AG09309 (cell line): ENCODE measurements at regions not wholly inside any gene's neighbourhood (a gene's known extent, or its start where the extent isn't known, plus 50 kb on each side); places are given as distances from the start of the nearest gene placed in this dataset.

Source experiments
- DNase-seq: peaks from one replicate; pipeline ENCODE4 v3.0.0-alpha.2; 2010; ENCODE audit warnings: low read depth
- H3K4me3 ChIP-seq: 2 replicates; pipeline ENCODE4 v1.5.1; 2011; ENCODE audit warnings: mild to moderate bottlenecking, low read depth, low read length, moderate library complexity; ENCODE audit not compliant: control insufficient read depth
- TF ChIP-seq, protein P1 (sequence below): IDR thresholded peaks from 2 replicates; pipeline ENCODE4 v1.5.1; 2011; ENCODE audit warnings: mild to moderate bottlenecking, low read depth, low read length, inconsistent platforms; ENCODE audit not compliant: insufficient read depth, control insufficient read depth; ENCODE audit errors: missing control alignments

- TF ChIP-seq, protein P1, sequence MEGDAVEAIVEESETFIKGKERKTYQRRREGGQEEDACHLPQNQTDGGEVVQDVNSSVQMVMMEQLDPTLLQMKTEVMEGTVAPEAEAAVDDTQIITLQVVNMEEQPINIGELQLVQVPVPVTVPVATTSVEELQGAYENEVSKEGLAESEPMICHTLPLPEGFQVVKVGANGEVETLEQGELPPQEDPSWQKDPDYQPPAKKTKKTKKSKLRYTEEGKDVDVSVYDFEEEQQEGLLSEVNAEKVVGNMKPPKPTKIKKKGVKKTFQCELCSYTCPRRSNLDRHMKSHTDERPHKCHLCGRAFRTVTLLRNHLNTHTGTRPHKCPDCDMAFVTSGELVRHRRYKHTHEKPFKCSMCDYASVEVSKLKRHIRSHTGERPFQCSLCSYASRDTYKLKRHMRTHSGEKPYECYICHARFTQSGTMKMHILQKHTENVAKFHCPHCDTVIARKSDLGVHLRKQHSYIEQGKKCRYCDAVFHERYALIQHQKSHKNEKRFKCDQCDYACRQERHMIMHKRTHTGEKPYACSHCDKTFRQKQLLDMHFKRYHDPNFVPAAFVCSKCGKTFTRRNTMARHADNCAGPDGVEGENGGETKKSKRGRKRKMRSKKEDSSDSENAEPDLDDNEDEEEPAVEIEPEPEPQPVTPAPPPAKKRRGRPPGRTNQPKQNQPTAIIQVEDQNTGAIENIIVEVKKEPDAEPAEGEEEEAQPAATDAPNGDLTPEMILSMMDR, result no peak
- H3K4me3 ChIP-seq, result no peak overlapping the region
- no peak for DNase-seq
Observed at GRCh38 chr1:56430141-56430839, 149.1 kb downstream of the PLPP3 start.

DNA sequence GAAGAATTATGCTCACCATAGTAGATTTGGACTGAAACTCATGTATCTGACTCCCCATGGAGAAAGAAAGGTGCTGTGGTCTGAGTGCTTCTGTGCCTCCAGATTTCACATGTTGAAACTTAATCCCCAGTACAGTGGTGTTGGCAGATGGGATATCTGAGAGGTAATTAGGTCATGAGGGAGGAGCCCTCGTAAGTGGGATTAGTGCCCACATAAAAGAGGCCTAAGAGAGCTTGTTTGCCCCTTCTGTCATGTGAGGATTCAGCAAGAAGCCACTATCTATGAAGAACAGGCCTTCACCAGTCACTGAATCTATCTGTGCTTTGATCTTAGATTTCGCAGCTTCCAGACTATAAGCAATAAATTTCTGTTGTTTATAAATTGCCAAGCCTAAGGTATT, 150.1 kb downstream of the PLPP3 start:
- H3K4me3 ChIP-seq, result no peak overlapping the region
- TF ChIP-seq, protein P1, result no peak
- DNase-seq, result no peak

GRCh38 chr1:56426587-56427381, 152.6 kb downstream of the PLPP3 start:
- TF ChIP-seq, protein P1, result no peak

GRCh38 chr1:56425494-56426037, 153.8 kb downstream of the PLPP3 start:
- no peak for DNase-seq
- H3K4me3 ChIP-seq, result no peak overlapping the region
- TF ChIP-seq, protein P1, result no peak

More at GRCh38 chr1:56426587-56427381, 152.6 kb downstream of the PLPP3 start:
- H3K4me3 ChIP-seq, result no peak overlapping the region
- DNase-seq, result no peak

DNA sequence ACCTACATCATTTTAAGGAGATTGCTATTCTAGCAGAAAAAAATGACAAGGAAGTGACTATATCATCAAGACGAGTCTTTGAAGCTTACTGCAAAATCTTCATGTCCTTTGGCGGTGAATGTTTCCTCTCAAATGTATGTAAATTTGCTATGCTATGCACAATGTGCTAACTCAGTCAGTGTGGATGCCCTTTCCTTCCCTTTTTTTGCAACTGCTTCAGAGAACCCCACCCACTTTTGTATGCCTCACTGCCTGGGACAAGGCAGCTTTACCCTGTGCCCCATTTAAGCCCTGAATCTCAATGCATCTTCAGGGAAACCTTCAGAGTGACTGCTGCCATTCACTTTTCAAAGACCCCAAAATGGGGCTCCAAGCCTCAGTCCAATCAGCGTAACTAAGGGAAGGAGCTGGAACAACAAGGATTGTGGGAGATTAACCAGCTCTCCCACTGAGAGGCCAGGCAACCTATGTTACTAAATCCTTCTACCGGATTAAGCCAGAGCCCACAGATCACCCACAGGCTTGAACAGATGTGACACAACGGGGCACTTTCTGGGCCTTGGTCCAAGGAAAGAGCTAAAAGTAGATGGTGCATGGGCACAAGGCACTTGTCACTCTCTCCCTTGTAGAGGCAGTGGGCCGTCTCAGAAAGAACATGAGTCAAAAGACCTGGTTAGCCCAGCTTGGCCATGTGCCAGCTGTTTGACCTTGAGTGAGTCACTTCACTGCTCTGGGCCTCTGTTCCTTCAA, 154.4 kb downstream of the PLPP3 start:
- TF ChIP-seq, protein P1, result no peak
- no peak overlapping the region for H3K4me3 ChIP-seq
- no peak for DNase-seq

DNA sequence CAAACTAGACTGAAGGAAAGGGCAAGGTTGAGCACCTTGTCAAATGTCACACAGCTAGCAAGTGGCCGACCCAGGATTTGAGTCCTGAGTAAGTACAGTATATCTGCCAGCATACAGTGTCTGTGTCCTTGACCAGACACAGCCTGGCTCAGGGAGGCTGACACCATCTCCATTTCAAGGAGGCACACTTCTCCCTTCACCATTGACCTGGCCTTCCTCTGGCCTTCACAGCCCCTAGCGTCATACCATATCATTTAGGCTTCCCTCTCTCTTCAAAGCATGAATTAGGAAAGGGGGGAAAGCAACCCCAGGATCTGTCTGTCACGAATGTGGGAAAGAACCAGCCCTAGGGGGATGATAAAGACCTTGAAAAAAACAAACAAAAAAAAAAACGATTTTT, 155.6 kb downstream of the PLPP3 start:
- no peak for DNase-seq
- no peak overlapping the region for H3K4me3 ChIP-seq
- TF ChIP-seq, protein P1, result no peak
